DMS153 (cell line): ENCODE measurements at regions not wholly inside any gene's neighbourhood (a gene's known extent, or its start where the extent isn't known, plus 50 kb on each side); places are given as distances from the start of the nearest gene placed in this dataset.
"Not testable (repeated sequence)": the region's sequence is repeated elsewhere in the genome, so short reads cannot be mapped to it uniquely, and the experiment has no call there.

ENCODE experiments used
- DNase-seq: peaks from one replicate; lab custom pipeline; 2025; lab: John Stamatoyannopoulos, UW

- no peak for DNase-seq
Observed at GRCh38 chr5:166074582-166075481, 2216.6 kb upstream of the WWC1 start.

DNA sequence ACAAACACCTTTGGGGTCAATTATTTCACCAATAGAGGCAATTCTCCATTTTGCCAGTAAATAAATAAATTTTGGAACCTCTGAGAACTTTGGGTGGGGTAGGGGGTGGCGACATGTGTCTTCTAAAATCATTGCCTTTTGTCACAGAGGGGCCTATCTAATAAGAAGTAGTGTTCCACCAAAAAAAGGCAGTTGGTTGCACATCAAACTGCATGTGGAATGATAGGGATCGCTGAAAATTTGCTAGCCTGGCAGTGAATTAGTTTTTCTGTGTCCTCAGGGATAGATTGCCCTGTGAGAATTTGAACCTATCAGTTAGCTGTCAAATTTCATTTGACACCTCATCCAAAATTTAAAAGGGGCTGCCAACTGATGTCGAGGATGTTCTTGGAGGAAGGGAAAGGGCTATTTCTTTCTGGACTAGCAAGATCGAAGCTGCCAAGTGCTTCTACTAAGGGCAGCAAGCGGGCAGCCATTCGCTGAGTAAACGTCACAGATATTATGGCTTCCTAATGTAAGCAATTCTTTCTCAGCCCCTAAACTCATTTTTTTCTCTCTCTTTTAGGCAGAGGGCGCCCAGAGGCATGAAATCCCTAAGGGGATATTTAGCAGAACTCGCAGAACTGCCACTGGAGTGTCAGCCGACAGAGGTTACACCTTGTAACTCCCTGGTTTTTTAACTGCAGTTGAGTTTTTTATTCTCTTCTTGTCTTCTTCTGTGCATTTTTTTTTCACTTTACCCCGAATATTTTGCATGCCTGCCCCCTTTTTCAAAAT lies 2208.1 kb upstream of the WWC1 start:
- DNase-seq: no peak

DNA sequence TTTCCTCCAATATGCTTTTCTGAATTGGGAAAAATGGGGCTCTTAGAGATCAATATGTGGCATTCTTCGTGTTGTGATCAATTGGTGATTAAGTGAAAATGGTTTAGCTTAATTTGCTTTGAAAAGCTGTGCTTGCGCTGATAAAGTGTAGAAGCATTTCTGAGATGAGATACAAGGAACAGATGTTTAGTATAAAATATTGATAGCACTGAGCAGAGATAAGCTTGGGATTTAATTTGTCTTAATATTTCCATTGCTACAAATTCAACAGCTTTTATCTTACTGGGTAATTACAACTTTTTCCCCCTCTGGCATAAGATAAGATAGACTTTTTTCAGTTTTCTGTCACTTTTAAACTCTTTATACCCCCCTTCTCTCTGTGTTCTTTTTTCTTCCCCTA lies 2204.9 kb upstream of the WWC1 start:
- DNase-seq: no peak

GRCh38 chr5:166088389-166089039 lies 2202.9 kb upstream of the WWC1 start:
- no peak for DNase-seq

DNA sequence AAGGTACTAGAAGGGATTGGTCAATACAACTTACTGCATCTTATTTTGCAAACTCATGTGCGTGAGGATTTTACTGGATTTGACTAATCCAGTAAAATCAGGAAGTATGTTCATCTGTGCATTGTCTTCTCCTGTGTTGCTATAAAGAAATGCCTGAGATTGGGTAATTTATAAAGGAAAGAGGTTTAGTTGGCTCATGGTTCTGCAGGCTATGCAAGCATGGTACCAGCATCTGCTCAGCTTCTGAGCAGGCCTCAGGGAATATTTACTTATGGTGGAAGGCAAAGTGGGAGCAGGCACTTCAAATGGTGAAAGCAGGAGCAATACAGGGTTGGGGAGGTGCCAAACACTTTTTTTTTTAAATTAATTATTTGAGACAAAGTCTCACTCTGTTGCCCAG lies 2199.5 kb upstream of the WWC1 start:
- no peak for DNase-seq

DNA sequence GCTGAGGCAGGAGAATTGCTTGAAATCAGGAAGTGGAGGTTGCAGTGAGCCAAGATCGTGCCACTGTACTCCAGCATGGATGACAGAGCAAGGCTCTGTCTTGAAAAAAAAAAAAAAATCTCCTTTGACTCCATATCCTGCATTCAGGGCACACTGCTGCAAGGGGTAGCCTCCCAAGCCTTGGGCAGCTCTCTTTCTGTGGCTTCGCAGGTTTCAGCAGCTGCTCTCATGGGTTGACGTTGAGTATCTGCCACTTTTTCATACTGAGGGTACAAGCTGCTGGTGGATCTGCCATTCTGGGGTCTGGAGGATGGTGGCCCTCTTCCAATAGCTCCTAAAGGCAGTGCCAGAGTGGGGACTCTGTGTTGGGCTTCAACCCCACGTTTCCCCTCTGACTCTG lies 2198.1 kb upstream of the WWC1 start:
- no peak for DNase-seq

- no peak for DNase-seq
Observed at GRCh38 chr5:166102947-166103346, 2188.5 kb upstream of the WWC1 start.

GRCh38 chr5:166111021-166111420 lies 2180.4 kb upstream of the WWC1 start:
- no peak for DNase-seq

- no peak for DNase-seq
Observed at GRCh38 chr5:166117072-166118066, 2174.1 kb upstream of the WWC1 start.

- no peak for DNase-seq
Observed at GRCh38 chr5:166119506-166119905, 2171.9 kb upstream of the WWC1 start.

- no peak for DNase-seq
Observed at GRCh38 chr5:166123717-166124116, 2167.7 kb upstream of the WWC1 start.

DNA sequence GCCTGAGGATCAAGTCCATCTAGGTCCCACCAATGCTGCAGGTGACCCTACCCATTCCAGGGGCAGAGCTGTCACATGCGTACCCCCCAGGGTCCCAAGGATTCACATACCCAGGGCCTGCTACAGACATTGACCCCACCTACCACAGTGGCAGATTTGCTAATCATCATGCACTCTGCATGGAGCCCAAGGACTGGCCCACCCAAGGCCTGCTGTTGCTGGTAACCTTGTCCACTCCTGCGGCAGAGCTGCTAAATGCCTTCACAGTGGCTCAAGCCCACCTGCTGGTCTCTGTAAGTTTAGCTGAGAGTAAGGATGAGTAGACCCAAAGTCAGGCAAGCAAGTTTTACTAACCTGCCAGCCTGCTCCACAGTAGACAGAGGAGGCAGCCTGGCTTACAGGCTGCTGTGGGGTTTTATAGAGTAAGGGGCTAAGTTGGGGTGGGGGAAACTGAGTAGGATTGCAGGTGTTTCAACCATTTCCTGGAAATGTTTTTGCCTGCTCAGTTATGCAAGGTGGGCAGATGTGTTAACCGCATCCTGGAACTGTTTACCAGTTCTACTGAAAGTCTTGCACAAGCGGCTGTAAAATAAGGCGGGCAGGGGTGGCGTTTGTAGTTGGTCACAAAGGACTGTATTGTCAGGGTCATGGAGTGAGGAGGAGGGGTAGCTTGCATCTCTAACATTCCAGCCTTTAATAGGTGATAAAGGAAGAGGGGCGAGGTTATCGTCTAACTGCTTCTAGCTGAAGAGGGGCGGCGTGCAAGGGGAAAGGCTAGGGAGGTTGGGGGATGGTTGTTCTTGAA lies 2163.5 kb upstream of the WWC1 start:
- no peak for DNase-seq

DNA sequence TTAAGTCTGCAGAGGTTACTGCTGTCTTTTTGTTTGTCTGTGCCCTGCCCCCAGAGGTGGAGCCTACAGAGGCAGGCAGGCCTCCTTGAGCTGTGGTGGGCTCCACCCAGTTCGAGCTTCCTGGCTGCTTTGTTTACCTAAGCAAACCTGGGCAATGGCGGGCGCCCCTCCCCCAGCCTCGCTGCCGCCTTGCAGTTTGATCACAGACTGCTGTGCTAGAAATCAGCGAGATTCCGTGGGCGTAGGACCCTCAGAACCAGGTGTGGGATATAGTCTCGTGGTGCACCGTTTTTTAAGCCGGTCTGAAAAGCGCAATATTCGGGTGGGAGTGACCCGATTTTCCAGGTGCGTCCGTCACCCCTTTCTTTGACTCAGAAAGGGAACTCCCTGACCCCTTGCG lies 2146.3 kb upstream of the WWC1 start:
- DNase-seq: not testable (repeated sequence)

DNA sequence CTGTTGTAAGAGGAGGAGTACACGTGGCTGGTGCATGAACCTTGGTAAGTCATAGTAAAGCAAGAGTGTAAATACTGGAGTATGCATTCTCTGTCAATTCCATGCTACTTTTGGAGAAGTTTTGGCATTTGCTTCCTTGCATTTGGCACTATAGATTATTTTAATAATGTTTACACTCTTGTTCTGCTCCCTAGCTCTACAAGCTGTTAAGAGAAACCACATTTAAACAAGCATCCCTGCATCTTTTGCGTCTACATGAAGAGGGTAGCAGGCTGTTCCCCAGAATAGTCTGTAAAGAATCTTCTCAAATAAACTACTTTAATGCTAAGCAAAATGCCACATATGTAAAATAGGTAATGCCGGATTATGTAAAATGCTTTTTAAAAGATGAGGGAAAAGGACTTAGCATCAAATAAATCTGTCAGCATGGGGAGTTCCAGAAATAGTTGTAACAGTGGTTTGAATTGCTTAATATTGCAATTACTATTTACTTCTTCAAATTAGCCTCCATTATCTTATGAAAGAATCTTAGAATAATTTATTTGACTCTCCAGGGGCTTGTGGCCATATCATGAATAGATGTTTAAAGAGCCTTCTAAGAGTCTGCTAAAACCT lies 2127.3 kb upstream of the WWC1 start:
- no peak for DNase-seq

GRCh38 chr5:166165596-166165995 lies 2125.8 kb upstream of the WWC1 start:
- no peak for DNase-seq

DNA sequence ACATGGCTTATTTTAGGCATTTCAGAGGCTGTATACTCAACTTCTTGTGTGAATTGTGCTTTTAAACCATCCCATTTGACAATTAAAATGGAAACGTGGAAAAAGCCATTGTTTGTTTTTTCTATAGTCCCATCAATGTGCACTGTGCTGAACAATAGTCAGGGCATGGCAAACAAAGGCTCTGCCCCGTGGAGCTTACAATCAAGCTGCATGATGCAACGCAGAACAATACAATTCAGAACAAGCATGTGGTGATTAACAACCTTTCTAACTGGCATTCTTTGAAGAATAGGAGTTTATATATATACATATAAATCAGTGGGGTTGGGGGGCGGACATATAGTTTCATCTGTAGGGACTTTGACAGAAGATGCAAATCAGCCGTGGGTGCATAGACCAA lies 2125.4 kb upstream of the WWC1 start:
- peak; percentile 23 for DNase-seq

- DNase-seq: no peak
Observed at GRCh38 chr5:166172597-166172996, 2118.8 kb upstream of the WWC1 start.

DNA sequence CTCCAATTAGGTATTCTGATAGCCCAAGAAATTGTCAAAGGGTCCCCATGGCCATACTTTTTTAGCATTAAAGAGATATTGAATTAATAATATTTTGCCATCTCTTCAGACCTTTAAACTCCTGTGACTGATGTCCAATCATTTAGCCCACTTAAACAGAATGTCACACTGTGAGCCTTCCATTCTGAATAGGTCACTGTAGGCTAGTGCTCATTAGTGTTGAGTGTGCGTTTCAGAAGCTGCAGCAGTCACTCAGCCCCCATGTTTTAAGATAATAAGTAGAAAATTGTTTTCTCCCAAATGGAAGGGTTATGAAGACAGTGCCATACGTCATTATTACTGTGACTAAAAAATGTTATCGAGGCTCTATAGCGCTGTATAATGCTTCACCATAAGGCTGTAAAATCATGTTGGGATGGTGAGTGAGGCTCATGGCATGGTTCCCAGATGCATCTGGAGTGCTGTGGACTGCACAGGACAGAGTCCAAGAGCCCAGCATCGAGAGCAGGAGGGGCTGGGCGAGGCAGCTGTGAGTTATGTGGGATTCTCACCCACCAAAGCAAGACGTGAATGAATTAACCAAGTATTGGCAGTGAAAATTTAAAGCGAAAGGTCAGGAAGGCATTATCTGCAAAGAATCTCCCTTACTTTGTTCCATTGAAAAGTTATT lies 2112.9 kb upstream of the WWC1 start:
- no peak for DNase-seq

DNA sequence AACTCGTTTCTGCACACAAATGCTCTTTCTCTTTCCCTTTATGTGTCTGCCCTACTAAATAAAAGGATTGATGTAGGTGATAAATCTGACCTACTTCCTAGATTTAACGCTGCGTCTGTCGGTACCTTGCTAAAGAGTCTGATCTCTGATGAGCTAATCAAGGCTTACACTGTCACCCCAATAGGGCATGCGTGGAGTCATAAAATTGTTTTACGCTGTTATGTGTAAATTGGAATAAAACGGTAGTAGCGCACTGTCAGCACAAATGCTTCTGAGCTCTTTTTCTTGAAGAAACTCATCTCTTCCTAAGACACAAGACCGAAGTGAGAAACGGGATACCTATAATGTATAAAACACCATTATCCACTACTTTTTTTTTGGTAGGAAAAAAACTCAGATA lies 2106.3 kb upstream of the WWC1 start:
- DNase-seq: no peak
